Activated T-cell treated with anti-CD3 and anti-CD28 coated beads, Interleukin-2, amount 50 U/mL, for 4 hours (primary cell): ENCODE measurements at regions not wholly inside any gene's neighbourhood (a gene's known extent, or its start where the extent isn't known, plus 50 kb on each side); places are given as distances from the start of the nearest gene placed in this dataset.
A peak's percentile ranks its signal among the peaks of the same experiment; 100 is the strongest.

Experiments
- ATAC-seq, 2 donors: fragments of 200-7000 bp; cut with Tn5 transposase; one replicate each; pipeline ENCODE4 v1.10.0; 2021
- DNase-seq: peaks from one replicate; pipeline ENCODE4 v3.0.0-alpha.2; 2020
- H3K27me3 Mint-ChIP-seq: one replicate; pipeline ENCODE4 v1.8.0; 2021; ENCODE audit warnings: low read depth, mixed read lengths
- H3K36me3 Mint-ChIP-seq: one replicate; pipeline ENCODE4 v1.8.0; 2022; ENCODE audit warnings: mixed read lengths; ENCODE audit not compliant: insufficient read depth
- H3K4me1 Mint-ChIP-seq: one replicate; pipeline ENCODE4 v1.8.0; 2021; ENCODE audit warnings: low read depth, mixed read lengths
- H3K4me3 Mint-ChIP-seq: one replicate; pipeline ENCODE4 v1.8.0; 2021; ENCODE audit warnings: mild to moderate bottlenecking, moderate library complexity, mixed read lengths
- H3K9me3 Mint-ChIP-seq: one replicate; pipeline ENCODE4 v1.8.0; 2021; ENCODE audit warnings: mixed read lengths

- H3K9me3 Mint-ChIP-seq, result peaks cover 4% of the 10 kb centered on the region
- H3K36me3 Mint-ChIP-seq, result no peaks in the 10 kb centered on the region
- H3K4me3 Mint-ChIP-seq, result no peak overlapping the region
- peaks cover 26% of the 10 kb centered on the region for H3K27me3 Mint-ChIP-seq
- DNase-seq (no peak), ATAC-seq (no peak)
- H3K4me1 Mint-ChIP-seq, result no peaks in the 10 kb centered on the region
These were observed 172.5 kb upstream of the CELF2 start for GRCh38 chr10:10845185-10845584.

DNA sequence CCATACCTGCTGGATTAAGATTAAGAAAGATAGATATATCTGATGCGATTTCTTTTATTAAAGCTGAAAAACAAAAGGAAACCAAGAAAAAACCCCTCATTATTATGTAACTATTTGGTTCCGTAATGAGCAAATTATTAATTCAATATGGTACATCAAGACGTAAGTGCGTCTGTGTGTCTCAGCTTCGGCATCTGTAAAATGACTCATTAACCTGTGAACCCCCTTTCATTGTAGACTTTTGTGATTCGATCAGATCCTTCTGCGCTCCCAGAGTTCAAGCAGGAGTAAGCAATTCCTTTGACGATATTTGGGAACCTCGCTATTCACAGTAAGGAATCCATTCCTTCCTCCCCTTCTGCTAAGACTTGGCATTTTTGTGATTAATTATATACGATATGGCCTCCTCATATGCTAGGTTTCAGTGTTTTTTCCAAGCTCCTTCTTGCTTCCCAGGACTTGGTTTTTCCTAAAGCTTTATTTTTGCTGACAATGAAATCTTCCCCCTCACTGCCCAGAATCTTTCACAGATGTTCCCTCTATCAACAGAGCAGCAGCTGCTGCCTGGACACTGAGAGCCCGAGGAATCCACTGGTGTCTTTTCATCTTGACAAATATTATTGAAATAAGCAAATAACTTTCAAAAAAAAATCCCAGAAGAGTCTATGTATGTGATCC, 171.7 kb upstream of the CELF2 start:
- ATAC-seq (no peak), DNase-seq (no peak)
- Mint-ChIP-seq H3K36me3 (no peaks in the 10 kb centered on the region), H3K27me3 (peaks cover 28% of the 10 kb centered on the region), H3K4me1 (no peaks in the 10 kb centered on the region), H3K9me3 (peaks cover 1% of the 10 kb centered on the region), H3K4me3 (no peak overlapping the region)

GRCh38 chr10:10846504-10846900, 171.2 kb upstream of the CELF2 start:
- Mint-ChIP-seq H3K4me1 (no peaks in the 10 kb centered on the region), H3K36me3 (no peaks in the 10 kb centered on the region), H3K4me3 (no peak overlapping the region), H3K9me3 (no peaks in the 10 kb centered on the region), H3K27me3 (peaks cover 33% of the 10 kb centered on the region)
- ATAC-seq (no peak), DNase-seq (no peak)

DNA sequence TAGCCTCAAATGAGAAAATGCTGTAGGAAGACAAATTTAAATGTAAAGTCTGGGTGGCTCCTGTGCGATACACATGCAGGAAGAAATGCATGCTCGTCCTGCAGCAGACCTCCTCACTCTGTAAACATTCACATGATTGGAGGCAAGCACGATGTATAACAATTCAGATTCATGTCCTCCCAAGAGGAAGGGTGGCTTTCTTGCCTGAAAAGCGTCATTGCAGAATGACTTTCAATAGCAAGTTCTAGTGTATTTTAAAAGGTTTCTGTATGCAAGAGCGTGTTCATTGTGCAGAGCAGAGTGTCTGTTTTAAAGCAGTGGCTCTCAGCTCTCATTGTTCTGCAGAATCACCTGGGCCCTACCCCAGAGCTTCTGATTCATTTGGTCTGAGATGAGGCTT, 170.3 kb upstream of the CELF2 start:
- no peaks in the 10 kb centered on the region for H3K4me1 Mint-ChIP-seq
- no peak for DNase-seq
- no peak overlapping the region for H3K4me3 Mint-ChIP-seq

GRCh38 chr10:10848488-10849111, 169.1 kb upstream of the CELF2 start:
- Mint-ChIP-seq H3K27me3 (peaks cover 25% of the 10 kb centered on the region), H3K4me1 (no peaks in the 10 kb centered on the region), H3K36me3 (no peaks in the 10 kb centered on the region), H3K4me3 (no peak overlapping the region), H3K9me3 (no peaks in the 10 kb centered on the region)
- ATAC-seq, result no peak
- DNase-seq, result no peak

More for the DNA sequence above, 170.3 kb upstream of the CELF2 start:
- H3K27me3 Mint-ChIP-seq, result peaks cover 33% of the 10 kb centered on the region
- H3K36me3 Mint-ChIP-seq, result no peaks in the 10 kb centered on the region
- ATAC-seq, result no peak
- H3K9me3 Mint-ChIP-seq, result no peaks in the 10 kb centered on the region

DNA sequence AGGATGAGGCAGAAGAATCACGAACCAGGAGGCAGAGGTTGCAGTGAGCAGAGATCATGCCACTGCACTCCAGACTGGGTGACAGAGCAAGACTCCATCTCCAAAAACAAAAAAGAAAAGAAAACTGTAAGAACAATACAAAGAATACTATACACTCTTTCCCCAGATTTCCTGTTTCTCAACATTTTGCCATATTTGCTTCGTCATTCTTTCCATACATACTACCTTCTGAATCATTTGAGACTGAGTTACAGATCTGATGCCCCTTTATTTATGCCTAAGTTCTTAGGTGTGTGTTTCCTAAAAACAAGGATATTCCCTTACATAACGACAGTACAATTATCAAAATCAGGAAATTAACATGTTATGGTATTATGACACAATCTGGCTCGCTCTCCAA, 168.4 kb upstream of the CELF2 start:
- DNase-seq, result no peak
- no peak overlapping the region for H3K4me3 Mint-ChIP-seq
- no peaks in the 10 kb centered on the region for H3K4me1 Mint-ChIP-seq
- H3K27me3 Mint-ChIP-seq, result peaks cover 18% of the 10 kb centered on the region
- no peaks in the 10 kb centered on the region for H3K9me3 Mint-ChIP-seq
- no peak for ATAC-seq
- H3K36me3 Mint-ChIP-seq, result no peaks in the 10 kb centered on the region

GRCh38 chr10:10850214-10850613, 167.5 kb upstream of the CELF2 start:
- ATAC-seq (no peak), DNase-seq (no peak)
- H3K9me3 Mint-ChIP-seq, result no peaks in the 10 kb centered on the region
- H3K27me3 Mint-ChIP-seq, result peaks cover 17% of the 10 kb centered on the region
- H3K4me3 Mint-ChIP-seq, result no peak overlapping the region
- no peaks in the 10 kb centered on the region for H3K4me1 Mint-ChIP-seq
- H3K36me3 Mint-ChIP-seq, result no peaks in the 10 kb centered on the region

- Mint-ChIP-seq H3K36me3 (no peaks in the 10 kb centered on the region), H3K4me1 (no peaks in the 10 kb centered on the region), H3K4me3 (no peak overlapping the region), H3K9me3 (no peaks in the 10 kb centered on the region), H3K27me3 (peaks cover 14% of the 10 kb centered on the region)
- ATAC-seq (no peak), DNase-seq (no peak)
These were observed 165.2 kb upstream of the CELF2 start for GRCh38 chr10:10852464-10852863.

DNA sequence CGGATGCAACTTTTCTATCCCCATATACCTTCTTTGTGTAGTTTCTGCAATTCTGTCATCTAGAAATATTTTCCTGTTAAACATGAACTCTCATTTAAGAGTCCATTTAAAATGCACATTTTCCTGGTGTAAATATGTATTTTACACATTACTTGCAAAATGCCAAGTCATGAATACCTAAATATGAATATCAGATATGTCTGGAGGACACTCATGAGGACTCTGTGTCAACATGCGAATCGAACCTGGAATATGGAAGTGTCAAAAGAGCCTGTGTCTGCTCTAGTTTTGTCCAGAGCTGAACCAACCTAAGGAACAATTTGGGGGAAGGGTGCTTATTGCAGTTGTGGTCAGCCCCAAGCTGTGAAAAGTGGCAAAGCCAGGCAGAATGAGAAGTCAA, 163.7 kb upstream of the CELF2 start:
- H3K4me3 Mint-ChIP-seq, result no peak overlapping the region
- peaks cover 14% of the 10 kb centered on the region for H3K27me3 Mint-ChIP-seq
- H3K36me3 Mint-ChIP-seq, result no peaks in the 10 kb centered on the region
- DNase-seq (no peak), ATAC-seq (no peak)
- no peaks in the 10 kb centered on the region for H3K9me3 Mint-ChIP-seq
- H3K4me1 Mint-ChIP-seq, result no peaks in the 10 kb centered on the region

- no peaks in the 10 kb centered on the region for H3K9me3 Mint-ChIP-seq
- no peaks in the 10 kb centered on the region for H3K4me1 Mint-ChIP-seq
- peaks cover 11% of the 10 kb centered on the region for H3K27me3 Mint-ChIP-seq
- ATAC-seq, result no peak
- H3K4me3 Mint-ChIP-seq, result no peak overlapping the region
- no peaks in the 10 kb centered on the region for H3K36me3 Mint-ChIP-seq
- DNase-seq, result no peak
These were observed 162.9 kb upstream of the CELF2 start for GRCh38 chr10:10854725-10855124.

DNA sequence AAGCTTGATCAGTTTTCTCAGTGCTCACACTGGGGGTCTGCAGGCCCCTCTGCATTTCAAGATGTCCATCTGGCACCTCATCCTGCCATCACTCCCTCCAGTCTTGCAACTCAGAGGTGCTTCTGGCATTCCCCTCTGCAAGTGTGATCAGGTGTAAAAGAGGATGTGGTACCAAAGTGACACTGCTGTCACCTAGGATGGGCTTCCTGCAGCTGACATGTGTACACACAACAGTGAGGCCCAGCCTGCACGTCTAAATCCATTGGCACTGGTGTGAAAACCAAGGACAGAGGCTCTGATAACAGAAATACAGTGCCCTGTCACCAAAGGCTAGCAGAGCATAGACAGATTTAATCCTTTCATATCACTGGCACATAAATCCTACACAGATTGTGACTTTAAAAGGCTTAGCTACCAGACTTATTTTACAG, 162.5 kb upstream of the CELF2 start:
- Mint-ChIP-seq H3K9me3 (no peaks in the 10 kb centered on the region), H3K36me3 (no peaks in the 10 kb centered on the region), H3K4me1 (no peaks in the 10 kb centered on the region), H3K4me3 (no peak overlapping the region), H3K27me3 (peaks cover 11% of the 10 kb centered on the region)
- no peak for ATAC-seq
- no peak for DNase-seq

DNA sequence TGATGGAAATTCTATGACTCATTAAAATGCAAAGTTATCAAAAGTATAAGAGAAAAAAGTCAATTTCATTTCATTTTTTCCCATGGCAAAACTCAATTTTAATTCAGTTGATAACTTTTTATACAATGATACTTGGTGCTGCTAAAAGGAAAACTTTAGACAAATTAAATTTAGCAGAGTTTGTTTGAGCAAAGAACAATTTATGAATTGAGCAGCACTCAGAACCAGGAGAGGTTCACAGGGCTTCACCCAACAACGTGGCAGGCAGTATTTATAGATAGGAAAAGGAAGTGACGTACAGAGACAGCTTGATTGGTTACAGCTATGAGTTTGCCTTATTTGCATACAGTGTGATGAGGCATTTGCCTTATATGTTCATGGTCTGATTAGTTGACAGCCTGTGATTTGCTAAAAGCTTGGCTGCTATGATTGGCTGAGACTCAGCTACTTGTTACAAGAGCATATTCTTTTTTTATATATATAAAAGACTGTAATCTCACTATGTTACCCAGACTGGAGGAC, 157.2 kb upstream of the CELF2 start:
- Mint-ChIP-seq H3K4me3 (no peak overlapping the region), H3K9me3 (no peaks in the 10 kb centered on the region), H3K36me3 (no peaks in the 10 kb centered on the region), H3K27me3 (peaks cover 6% of the 10 kb centered on the region), H3K4me1 (no peaks in the 10 kb centered on the region)
- ATAC-seq (no peak), DNase-seq (no peak)

DNA sequence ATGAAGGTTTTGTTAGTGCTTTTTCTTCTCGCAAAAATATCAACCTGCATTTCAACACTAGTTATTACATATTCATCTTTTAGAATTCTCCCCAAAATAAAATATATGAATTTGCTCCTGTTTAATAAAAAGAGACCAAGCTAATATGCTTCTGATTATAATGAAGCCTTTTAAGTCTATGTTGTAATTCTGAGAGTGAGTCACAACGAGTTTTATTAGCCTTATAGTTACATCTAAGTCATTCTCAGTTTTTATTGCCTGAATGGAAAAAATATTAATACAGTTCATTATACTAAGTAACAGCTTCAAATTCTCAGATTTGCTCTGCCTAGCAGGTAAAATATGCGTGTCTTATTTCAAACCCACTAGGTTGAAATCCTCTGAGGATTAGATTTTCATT, 152.4 kb upstream of the CELF2 start:
- H3K4me1 Mint-ChIP-seq, result no peaks in the 10 kb centered on the region
- peaks cover 4% of the 10 kb centered on the region for H3K27me3 Mint-ChIP-seq
- no peaks in the 10 kb centered on the region for H3K9me3 Mint-ChIP-seq
- DNase-seq (no peak), ATAC-seq (no peak)
- no peaks in the 10 kb centered on the region for H3K36me3 Mint-ChIP-seq
- no peak overlapping the region for H3K4me3 Mint-ChIP-seq

GRCh38 chr10:10865913-10866312, 151.8 kb upstream of the CELF2 start:
- Mint-ChIP-seq H3K27me3 (peaks cover 8% of the 10 kb centered on the region), H3K36me3 (no peaks in the 10 kb centered on the region), H3K9me3 (no peaks in the 10 kb centered on the region), H3K4me1 (no peaks in the 10 kb centered on the region), H3K4me3 (no peak overlapping the region)
- DNase-seq, result no peak
- no peak for ATAC-seq

- H3K36me3 Mint-ChIP-seq, result no peaks in the 10 kb centered on the region
- no peaks in the 10 kb centered on the region for H3K9me3 Mint-ChIP-seq
- H3K4me1 Mint-ChIP-seq, result no peaks in the 10 kb centered on the region
- peak; percentile 62 to 67 for ATAC-seq
- no peak for DNase-seq
- peaks cover 23% of the 10 kb centered on the region for H3K27me3 Mint-ChIP-seq
- no peak overlapping the region for H3K4me3 Mint-ChIP-seq
These were observed 148.1 kb upstream of the CELF2 start for GRCh38 chr10:10869592-10869991.
